Activated CD4-positive, CD25-positive, alpha-beta regulatory T cell (primary cell): ENCODE measurements at regions not wholly inside any gene's neighbourhood (a gene's known extent, or its start where the extent isn't known, plus 50 kb on each side); places are given as distances from the start of the nearest gene placed in this dataset.
A peak's percentile ranks its signal among the peaks of the same experiment; 100 is the strongest.
"Not testable (repeated sequence)": the region's sequence is repeated elsewhere in the genome, so short reads cannot be mapped to it uniquely, and the experiment has no call there.

Experiments used
- DNase-seq, 4 experiments: peaks; one replicate each; lab custom pipeline; 2025; lab: John Stamatoyannopoulos, UW

GRCh38 chr9:7739595-7739994 is 60.0 kb downstream of the DMAC1 start:
- DNase-seq = no peak

GRCh38 chr9:7735311-7735710 is 64.3 kb downstream of the DMAC1 start:
- no peak for DNase-seq

GRCh38 chr9:7730164-7730445 is 69.5 kb downstream of the DMAC1 start:
- DNase-seq = no peak

- no peak for DNase-seq
Measured at GRCh38 chr9:7729371-7730163, 70.0 kb downstream of the DMAC1 start.

DNA sequence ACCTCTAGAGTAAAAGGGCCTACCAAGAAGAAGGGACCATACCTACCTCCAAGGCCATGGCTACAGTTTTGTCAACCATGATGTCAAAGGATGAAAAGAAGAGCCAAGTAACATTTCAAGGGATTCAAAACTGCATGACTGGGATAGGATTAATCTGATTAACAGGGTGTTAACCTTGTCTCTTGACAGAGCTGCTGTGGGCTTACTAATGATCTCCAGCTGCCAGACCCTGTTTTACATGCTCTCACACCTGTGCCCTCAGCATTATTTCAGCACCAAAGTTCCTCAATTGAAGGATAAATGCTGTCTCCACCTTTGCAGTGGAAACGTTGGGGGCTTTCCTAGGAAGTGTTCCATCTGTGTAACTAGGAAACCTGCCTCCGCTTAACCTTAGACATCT is 78.3 kb downstream of the DMAC1 start:
- DNase-seq = no peak

GRCh38 chr9:7713088-7713487 is 86.5 kb downstream of the DMAC1 start:
- not testable (repeated sequence) for DNase-seq

- no peak for DNase-seq
Measured at GRCh38 chr9:7710686-7711085, 88.9 kb downstream of the DMAC1 start.

GRCh38 chr9:7707934-7708333 is 91.6 kb downstream of the DMAC1 start:
- DNase-seq = no peak

- no peak for DNase-seq
Measured at GRCh38 chr9:7704543-7704942, 95.0 kb downstream of the DMAC1 start.

- no peak for DNase-seq
Measured at GRCh38 chr9:7691909-7692308, 107.7 kb downstream of the DMAC1 start.

DNA sequence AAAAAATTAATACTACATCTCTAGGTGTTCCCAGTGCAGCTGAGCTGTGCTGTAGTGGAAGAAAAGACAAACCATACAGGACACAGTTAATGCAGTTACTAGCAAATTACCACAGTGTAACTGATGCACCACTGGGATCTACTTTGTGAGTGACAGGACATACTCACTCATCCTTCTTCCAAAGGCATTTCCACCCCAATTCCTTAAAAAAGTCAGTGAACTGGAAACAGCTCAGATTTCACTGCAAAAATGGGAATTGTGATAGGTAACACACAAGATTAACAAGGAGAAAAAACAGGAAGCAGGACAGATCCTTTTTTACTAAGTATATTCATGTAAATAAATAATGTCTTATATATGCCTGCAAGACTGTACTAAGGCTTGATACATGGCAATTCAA is 109.6 kb downstream of the DMAC1 start:
- DNase-seq = no peak

DNA sequence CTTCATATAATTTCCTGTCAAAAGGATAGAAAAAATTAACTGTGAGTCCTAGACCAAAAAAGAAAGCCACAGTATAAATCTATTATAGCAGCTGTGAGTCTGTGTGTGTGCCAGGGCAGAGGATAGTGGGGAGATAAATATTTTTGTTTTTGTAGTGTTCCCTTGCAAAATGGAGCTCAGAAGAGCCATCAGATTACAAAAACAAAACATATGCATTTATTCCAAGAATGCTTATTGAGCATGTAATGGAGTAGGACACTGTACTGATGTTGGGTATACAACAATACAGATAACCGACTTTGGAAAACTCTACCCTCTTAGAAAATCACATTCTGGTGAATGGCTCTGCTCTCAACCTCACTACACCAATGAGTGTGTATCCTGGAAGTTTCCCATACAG is 111.0 kb downstream of the DMAC1 start:
- DNase-seq = no peak

DNA sequence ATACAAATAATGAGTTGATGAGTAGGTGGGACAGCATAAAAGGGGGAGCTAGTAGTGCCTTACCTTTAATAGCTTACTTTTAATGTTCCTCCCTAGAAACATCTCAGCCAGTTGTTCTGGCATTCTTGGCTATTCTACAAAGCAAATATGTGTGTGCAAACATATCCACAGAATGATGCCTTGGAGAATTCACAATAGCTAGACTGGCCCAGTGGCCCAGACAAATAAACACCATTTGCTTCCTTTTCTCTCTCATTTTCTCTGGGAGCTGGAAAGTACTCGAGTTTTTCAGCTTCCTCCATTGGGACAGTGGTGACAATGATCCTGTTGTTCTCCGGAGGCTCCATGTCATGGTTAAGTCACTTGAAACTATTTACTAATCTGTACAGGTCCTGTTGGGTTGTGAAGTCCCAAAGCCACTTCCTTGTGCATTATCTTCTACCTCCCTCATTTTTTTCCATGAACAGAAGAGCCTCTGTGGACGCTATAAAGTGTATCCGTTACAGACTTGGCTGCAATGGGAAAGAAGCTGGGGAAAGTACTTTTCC is 122.9 kb downstream of the DMAC1 start:
- no peak for DNase-seq

DNA sequence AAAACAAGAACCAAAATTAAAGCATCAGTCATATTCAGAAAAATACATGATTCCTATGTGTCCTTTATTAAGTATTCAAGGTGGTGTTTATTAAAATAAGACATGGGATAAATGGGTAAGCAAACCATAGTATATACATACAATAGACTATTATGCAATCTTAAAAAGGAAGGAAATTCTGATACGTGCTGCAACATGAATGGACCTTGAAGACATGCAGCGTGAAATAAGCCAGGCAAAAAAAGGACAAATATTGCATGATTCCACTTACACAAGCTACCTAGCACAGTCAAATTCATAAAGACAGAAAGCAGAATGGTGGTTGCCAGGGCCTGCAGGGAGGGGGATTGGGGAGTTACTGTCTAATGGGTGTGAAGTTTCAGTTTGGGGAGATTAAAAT is 127.7 kb downstream of the DMAC1 start:
- DNase-seq = no peak

DNA sequence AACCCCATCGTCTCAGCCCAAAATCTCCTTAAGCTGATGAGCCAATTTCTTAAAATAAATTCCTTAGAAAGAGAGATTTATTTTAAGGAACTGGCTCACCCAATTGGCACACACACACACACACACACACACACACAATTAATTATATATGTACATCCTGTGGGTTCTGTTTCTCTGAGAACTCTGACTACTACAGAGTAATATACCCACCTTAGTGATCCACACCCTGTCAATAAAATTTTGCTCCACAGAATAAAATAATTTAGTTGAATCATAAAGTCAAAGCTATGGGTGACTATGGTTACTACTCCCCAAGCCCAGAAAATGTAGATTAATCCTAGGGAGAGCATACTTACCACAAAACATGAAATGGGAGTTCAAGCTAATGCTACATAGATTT is 131.0 kb downstream of the DMAC1 start:
- DNase-seq = no peak

DNA sequence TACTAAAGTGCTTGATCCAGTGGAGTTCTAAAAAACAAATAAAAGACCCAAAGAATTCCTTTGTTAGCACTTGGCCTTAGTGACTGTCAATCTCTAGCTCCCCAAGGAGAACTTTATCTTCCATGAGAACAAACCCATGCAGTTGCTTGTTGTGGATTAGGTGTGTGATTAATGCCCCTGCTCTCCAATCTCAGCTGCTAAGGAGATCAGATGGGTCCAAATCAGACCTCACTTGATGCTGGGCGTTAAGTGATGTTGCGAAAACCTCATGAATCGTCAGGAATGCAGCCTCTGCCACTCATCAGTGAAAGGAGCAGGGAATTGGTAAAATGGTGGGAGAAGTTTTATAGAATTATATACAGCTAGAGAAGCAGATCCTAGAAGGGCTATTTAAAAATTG is 133.7 kb downstream of the DMAC1 start:
- DNase-seq = no peak

- DNase-seq = no peak
Measured at GRCh38 chr9:7659766-7660165, 139.8 kb downstream of the DMAC1 start.

- no peak for DNase-seq
Measured at GRCh38 chr9:7656636-7657035, 142.9 kb downstream of the DMAC1 start.

- DNase-seq = no peak
Measured at GRCh38 chr9:7653262-7653661, 146.3 kb downstream of the DMAC1 start.

- no peak for DNase-seq
Measured at GRCh38 chr9:7640231-7640630, 159.3 kb downstream of the DMAC1 start.

- DNase-seq = no peak
Measured at GRCh38 chr9:7639471-7639870, 160.1 kb downstream of the DMAC1 start.

DNA sequence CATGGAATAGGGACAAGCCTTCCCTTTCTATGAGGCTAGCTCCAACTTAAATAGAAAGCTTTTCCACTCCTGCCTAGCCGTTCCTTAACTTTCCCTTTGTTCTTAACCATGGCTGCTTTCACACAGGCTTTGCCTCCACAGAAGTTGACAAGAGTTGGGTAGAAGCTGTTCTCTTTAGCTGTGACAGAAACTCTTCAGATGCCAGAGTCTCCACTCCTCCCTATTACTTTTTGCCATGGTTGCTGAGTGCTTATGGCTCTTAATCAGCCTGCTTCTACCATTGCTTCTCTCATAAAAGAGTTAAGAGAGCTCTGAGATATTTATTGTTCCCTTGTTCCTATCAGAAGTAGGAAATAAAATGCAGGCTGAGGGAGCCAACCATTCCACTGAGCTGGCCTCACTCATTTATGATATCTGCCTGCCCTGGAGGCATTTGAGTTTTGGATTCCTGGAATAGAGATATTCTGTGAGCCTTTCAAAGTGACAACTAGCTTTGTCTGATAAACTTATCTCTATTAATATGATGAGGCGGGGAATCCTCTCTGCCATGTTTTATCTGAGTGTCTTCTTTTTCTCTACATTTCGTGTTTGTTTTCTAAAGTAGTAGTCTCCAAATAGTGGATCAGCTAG is 162.6 kb downstream of the DMAC1 start:
- DNase-seq = no peak

- DNase-seq = no peak
Measured at GRCh38 chr9:7636309-7636708, 163.3 kb downstream of the DMAC1 start.

GRCh38 chr9:7626571-7627029 is 173.0 kb downstream of the DMAC1 start:
- DNase-seq = peak in 2 of 4 experiments; percentile 13
